ENCODE measurements at regions not wholly inside any gene's neighbourhood (a gene's known extent, or its start where the extent isn't known, plus 50 kb on each side); places are given as distances from the start of the nearest gene placed in this dataset.

GRCh38 chr12:123041042-123041531, 60.6 kb downstream of the ARL6IP4 start:
- TF ChIP-seq, protein P1, sequence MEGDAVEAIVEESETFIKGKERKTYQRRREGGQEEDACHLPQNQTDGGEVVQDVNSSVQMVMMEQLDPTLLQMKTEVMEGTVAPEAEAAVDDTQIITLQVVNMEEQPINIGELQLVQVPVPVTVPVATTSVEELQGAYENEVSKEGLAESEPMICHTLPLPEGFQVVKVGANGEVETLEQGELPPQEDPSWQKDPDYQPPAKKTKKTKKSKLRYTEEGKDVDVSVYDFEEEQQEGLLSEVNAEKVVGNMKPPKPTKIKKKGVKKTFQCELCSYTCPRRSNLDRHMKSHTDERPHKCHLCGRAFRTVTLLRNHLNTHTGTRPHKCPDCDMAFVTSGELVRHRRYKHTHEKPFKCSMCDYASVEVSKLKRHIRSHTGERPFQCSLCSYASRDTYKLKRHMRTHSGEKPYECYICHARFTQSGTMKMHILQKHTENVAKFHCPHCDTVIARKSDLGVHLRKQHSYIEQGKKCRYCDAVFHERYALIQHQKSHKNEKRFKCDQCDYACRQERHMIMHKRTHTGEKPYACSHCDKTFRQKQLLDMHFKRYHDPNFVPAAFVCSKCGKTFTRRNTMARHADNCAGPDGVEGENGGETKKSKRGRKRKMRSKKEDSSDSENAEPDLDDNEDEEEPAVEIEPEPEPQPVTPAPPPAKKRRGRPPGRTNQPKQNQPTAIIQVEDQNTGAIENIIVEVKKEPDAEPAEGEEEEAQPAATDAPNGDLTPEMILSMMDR (IDR thresholded peaks at IDR 0.05) = no peak
- no peak for TF ChIP-seq EZH2 (IDR thresholded peaks at IDR 0.05; ENCODE audit: borderline replicate concordance, insufficient read depth, low read depth, low read length, poor library complexity, severe bottlenecking)

Measured in B cell (primary cell).